ENCODE measurements at regions not wholly inside any gene's neighbourhood (a gene's known extent, or its start where the extent isn't known, plus 50 kb on each side); places are given as distances from the start of the nearest gene placed in this dataset.

GRCh38 chr2:239765076-239765845 is 259.9 kb downstream of the NDUFA10 start:
- POLR2A ChIA-PET, result no interaction called here

More at GRCh38 chr2:239765076-239765845, 259.9 kb downstream of the NDUFA10 start:
- Histone ChIP-seq H3K27ac (ENCODE audit: insufficient read depth, low read depth, low read length) (no peak overlapping the region), H3K79me2 (ENCODE audit: control insufficient read depth, insufficient read depth, low read length) (no peaks in the 10 kb centered on the region), H3K27me3 (ENCODE audit: control insufficient read depth in 2 of 2, insufficient read depth in 2 of 2, low read length in 2 of 2) (no peaks in the 10 kb centered on the region), H4K20me1 (replicated peaks; ENCODE audit: control insufficient read depth, extremely low read depth, insufficient read depth, low read length) (no peaks in the 10 kb centered on the region), H3K9me3 (replicated peaks; ENCODE audit: control insufficient read depth, insufficient read depth, low read length) (peaks cover 5% of the 10 kb centered on the region), H3K9ac (replicated peaks; ENCODE audit: extremely low read depth, insufficient read depth, low read length) (no peak overlapping the region), H3K4me2 (ENCODE audit: insufficient read depth, low read length) (no peak overlapping the region), H3K4me1 (ENCODE audit: control insufficient read depth, extremely low read depth, insufficient read depth, low read length) (no peaks in the 10 kb centered on the region), H3K4me3 (replicated peaks in 1 of 3; ENCODE audit: insufficient read depth in 1 of 3, low read depth in 1 of 3, low read length in 3 of 3) (no peak overlapping the region), H2AFZ (ENCODE audit: low read depth, low read length) (no peak overlapping the region), H3K9me1 (replicated peaks; ENCODE audit: control insufficient read depth, extremely low read depth, insufficient read depth, low read length) (no peaks in the 10 kb centered on the region), H3K36me3 (ENCODE audit: control insufficient read depth in 2 of 2, extremely low read depth in 1 of 2, insufficient read depth in 2 of 2, low read length in 2 of 2) (no peaks in the 10 kb centered on the region)
- TF ChIP-seq POLR2AphosphoS5 (IDR thresholded peaks at IDR 0.05; ENCODE audit: insufficient read depth, low read depth, low read length) (no peak), JUN (IDR thresholded peaks at IDR 0.05; ENCODE audit: borderline replicate concordance, insufficient read depth, insufficient read length, low read depth) (no peak), GATA2 (IDR thresholded peaks at IDR 0.05; ENCODE audit: insufficient read depth, insufficient read length, low read depth, low read length) (no peak), POLR2A (IDR thresholded peaks at IDR 0.05; ENCODE audit: low read depth, low read length) (no peak), MYC (IDR thresholded peaks at IDR 0.05; ENCODE audit: low read depth, low read length) (no peak), EZH2 (IDR thresholded peaks at IDR 0.05; ENCODE audit: borderline replicate concordance, low read depth, low read length, severe bottlenecking) (no peak), CTCF (IDR thresholded peaks at IDR 0.05; ENCODE audit: extremely low read depth in 1 of 2, insufficient read depth in 1 of 2, low read depth in 1 of 2, low read length in 2 of 2) (no peak), MAX (IDR thresholded peaks at IDR 0.05; ENCODE audit: insufficient read depth, insufficient read length) (no peak), FOS (IDR thresholded peaks at IDR 0.05; ENCODE audit: borderline replicate concordance, insufficient read depth, low read length) (no peak)
- dilution Hi-C loops (cut with MboI; ENCODE audit: extremely low pct_ligation_motif_present, low sequenced_read_pairs) (no loop called here), intact Hi-C loops (cut with micrococcal nuclease) (no loop called here)
- BruUV-seq (replicated peaks), result no TSS peak
- FAIRE-seq (no peak), DNase-seq (ENCODE audit: low read depth, low spot score) (no peak)
- CTCF ChIA-PET, result no interaction called here
